SKM-1 (cell line): ENCODE measurements at regions not wholly inside any gene's neighbourhood (a gene's known extent, or its start where the extent isn't known, plus 50 kb on each side); places are given as distances from the start of the nearest gene placed in this dataset.

Experiments
- DNase-seq: peaks from one replicate; lab custom pipeline; 2025; ENCODE audit not compliant: unreplicated experiment; lab: John Stamatoyannopoulos, UW

DNA sequence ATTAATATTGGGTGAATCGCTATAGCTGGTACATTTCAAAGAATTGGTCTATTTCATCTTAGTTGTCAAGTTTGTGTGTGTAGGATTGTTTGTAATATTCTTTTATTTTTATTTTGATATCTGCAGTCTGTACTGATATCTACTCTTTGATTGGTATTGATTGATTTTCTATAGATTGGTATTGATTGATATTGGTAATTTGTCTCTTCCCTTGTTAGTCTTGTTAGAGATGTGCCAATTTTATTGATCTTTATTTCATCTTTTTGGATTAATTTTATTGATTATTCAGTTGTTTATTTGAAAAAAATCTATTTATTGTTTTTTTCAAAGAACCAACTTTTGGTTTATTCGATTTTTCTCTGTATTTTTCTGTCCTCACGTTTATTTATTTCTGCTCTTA is 61.4 kb downstream of the TM2D3 start:
- no peak for DNase-seq

DNA sequence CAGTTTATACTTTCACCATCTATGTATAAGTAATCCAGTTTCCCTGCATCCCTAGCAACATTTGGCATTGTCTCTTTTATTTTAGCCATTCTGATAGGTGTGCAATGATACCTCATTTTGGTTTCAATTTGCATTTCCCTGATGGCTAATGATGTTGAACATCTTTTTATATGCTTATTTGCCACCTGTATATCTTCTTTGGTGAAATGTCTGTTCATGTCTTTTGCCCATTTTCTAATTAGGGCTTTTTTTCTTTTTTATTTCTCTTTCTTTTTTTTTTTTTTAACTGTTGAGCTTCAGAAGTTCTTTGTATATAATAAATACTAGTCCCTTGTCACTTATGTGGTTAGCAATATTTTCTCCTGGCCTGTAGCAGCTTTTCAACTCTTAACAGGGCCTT is 68.9 kb downstream of the TM2D3 start:
- no peak for DNase-seq

DNA sequence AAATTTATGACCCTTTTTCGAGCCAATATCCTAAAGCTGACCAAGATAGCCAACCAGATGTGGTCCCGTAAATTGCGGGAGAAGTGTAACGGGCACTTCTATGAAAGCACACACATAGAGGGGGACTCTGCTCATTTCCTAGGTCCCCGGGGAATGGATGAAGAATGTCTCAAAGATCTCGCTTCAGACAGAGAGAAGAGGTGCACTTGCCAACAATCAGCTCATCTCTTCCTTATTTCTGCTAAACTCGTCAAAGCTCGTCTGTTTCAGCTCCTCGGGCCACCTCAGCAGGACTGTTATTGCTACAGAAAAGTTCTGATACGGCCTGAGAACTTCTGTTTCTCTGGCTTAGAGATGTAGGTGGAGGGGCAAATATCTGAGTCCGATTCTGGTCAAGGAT is 71.8 kb downstream of the TM2D3 start:
- DNase-seq = no peak

DNA sequence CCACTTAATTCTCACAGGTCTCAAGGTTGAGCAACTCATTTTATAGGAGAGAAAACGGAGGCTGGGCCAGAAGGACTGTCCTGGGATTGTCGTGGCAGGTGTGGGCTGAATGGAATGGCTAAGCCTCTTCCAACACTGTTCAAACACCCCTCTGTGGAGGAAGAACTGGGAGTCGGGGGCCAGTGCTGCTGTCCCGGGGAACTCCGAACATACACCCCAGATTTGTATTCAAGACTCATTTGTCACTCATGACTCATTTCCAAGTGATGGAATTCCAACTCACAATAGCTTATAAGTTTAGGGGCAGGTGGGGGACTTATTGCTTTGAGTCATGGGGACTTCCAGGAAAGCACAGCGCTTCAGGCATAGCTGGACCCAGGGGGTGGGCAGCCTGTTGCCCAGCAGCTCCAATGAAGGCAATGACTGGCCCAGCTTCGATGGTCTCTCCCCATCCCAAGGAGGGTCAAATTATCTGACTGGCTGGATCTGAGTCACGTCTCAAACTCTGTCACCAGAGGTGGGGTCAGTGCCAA is 72.5 kb downstream of the TM2D3 start:
- DNase-seq = no peak

DNA sequence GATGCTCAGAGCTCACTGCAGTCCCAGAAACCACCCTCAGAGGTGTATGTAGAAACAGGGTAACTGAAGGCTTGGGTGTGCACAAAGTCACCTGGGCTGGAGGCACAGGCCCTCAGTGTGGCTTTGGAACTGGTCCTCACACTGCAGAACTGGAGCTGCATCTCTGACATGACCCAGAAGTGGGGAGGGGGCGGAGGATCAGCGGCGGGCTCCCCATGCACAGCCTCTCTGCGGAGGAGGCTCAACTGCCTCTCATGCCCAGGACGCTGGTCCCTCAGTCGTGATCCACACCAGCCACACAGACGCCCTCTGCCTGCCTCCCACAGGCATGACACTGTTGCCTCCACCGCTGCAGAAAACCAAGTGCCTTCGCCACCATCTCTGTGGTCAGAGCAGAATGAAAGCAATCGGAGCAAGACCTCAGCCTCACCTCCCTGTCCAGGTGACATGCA is 73.7 kb downstream of the TM2D3 start:
- DNase-seq = peak; percentile 41

DNA sequence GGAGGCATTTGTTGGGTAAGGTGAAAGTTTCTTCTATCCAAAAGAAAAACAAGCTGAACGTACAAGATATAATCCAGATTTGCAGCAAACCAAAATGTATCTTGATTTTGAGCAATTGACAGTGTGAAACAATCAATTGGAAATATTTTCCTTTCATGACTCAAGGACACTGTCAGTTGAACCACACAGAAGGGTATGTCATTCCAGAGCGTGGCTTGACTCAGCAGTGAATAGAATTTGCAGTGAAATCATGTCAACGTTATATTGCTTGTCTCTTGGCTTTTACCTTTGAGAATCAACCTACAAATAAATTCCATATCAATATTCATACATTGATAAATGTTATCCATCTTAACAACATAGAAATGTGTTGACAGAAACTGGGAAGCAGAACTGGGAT is 78.2 kb downstream of the TM2D3 start:
- no peak for DNase-seq

DNA sequence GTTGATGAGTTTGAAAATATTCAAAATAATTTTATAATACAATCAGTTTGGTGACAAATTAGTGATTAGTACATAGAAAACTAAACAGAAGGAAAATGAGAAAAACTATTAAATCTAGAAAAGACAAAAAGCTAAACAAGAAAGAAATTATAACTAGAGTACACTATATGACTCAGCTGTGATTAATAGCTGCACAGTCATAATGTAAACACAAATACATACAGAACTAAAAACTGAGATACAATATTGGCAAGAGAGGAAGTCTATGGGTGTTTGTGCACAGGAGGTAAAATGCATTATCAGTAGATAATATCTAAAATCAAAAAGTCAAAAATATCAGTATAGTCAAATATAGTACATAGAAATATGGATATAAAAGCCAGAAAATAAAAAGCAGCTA is 80.7 kb upstream of the PCSK6 start:
- DNase-seq = no peak

DNA sequence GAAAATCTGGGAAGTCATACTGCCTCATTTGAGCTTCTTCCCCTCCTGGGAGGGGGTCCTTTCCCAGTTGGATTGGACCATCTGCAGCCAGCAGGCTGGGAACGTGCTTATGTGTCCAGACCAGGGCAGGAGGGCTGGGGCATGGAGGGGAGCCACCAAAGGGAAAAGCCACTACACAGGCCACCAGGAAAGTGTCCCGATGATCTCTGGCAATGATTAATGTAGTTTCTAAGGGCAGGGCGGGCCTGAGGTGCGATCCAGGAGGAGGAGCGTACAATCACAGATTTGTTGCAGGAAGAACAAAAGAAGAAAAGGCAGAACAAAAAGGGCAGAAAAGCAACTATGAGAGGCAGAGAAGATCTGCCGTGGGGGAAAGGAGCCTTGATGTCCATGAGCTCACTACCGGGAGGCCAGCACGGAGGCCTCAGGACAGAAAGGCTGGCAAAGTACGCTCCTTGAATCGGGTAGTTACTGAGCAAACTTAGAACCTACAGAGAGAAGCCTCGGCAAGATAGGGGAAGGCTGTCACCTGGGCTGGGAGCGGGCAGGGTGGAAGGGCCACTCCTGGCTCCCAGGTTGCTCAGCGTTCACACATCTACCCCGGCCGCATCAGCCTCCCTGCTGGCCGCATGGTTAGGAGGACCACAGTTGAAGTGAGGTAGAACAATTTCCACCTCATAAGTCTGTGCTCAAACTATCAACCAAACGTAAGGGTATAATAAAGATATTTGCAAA is 79.5 kb upstream of the PCSK6 start:
- no peak for DNase-seq

DNA sequence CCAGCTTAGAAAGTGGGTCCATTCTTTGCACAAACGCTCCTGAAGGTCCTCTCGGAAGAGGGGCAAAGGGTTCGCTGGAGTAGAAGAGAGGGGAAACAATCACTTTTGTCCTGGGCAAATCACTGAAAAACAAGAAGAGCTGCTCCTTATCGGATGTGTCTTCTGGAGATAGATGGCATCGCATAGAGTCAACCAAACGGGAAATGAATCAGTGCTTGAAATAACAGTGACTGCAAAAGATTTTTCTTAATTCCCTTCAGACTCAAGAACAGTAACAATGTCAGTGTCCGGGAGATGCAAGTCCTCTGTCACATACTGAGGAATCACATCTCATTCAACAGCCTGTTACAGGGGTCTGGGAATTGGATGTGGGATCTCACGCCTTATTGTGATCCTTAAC is 78.8 kb upstream of the PCSK6 start:
- no peak for DNase-seq

DNA sequence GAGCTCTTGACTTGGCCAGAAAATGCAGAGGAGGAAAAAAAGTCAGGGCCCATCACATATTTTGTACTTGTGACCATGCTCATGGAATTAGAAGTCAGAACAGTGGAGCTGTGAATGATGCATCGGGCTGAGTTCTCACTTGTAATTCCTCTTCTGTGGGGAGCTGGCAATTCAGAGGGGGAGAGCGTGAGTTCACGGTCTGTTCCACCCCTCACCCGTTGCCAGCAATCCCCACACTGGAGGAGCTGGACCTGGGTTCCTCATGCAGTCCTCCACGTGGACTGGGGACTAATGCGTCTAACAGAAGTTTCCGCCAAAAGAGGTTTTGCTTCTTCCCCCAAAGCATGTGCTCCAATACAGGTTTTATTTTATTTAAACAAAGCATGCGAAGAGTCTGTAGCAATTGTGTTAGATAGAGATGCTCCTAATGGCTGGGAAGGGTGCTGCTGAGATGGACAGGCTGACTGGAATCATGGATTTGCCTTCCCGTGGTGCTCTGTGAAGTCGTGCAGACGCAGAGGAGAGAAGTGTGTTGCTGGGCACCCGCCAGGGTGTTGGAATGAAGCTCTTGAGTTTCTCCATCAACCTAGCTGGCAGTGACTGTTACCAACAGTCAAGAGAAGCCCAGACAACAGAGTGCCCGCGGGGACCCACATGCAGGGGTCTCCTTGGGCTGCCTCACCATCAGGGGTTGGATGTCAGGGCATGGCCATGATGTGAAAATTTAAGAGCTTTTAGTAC is 77.4 kb upstream of the PCSK6 start:
- DNase-seq = no peak

DNA sequence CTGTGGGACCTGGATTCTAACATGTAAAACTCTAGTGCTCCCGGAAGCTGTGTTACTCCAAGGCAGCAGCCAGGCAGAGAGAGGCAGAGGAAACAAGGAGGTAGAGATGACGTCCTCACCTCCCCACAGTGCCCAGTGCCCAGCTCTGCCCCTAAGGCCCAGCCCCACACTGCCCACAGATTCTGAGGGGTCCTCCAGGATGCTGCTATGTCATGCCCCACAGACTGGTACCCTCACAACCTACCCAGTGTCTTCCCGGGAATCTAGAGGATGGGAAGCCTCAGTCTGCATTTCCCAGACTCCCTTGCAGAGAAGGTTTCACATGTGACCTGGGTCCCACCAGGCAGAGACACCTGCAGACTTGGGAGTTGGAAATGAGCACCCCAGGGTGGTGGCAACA is 75.9 kb upstream of the PCSK6 start:
- no peak for DNase-seq

DNA sequence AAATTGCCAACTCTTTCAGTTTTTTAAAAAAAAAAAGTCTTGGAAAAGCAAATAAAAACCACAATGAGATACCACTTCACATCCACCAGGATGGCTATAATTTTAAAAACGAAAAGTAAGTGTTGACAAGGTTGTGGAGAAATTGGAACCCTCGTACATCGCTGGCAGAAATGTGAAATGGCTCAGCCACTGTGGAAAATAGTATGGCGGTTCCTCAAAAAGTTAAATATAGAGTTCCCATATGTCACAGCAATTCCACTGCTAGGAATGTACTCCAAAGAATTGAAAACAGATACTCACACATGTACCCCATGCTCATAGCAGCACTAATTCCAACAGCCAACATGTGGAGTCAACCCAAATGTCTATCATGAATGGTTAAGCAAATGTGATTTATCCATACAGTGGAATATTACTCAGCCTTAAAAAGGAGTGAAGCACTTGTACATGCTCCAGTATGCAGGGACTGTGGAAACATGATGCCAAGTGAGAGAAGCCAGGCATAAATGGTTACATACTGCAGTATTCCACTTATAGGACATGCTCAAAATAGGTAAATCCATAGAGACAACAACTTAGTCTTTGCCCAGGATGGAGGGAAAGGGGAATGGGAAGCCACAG is 73.8 kb upstream of the PCSK6 start:
- no peak for DNase-seq

DNA sequence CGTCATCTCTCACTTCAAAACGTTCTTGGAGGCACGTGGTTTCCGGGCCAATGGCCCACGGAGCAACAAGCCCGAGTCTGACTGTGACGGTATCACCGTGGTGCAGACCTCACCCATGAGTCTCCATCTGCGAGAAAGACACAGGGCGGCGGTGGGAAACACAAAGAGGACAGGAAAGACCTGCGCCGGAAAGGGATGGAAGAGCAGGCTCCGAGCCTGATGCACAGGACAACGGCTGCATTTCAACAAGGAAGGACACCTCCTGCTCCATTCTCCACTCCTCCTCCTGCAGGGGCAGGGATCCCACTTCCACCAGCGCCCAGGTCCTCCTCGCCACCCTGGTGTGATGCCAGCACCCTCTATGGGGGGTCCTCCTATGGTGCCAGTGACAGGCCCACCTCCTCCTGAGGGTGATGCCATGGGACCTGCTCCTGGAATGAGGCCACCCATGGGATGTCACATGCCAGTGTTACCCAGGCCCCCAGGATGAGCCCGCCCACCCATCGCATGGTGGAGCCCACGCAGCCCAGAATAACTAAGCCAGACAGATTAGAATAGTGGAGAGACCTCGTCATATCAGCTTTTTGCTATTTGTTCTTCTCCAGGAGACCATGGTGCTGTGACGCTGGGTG is 73.0 kb upstream of the PCSK6 start:
- no peak for DNase-seq

DNA sequence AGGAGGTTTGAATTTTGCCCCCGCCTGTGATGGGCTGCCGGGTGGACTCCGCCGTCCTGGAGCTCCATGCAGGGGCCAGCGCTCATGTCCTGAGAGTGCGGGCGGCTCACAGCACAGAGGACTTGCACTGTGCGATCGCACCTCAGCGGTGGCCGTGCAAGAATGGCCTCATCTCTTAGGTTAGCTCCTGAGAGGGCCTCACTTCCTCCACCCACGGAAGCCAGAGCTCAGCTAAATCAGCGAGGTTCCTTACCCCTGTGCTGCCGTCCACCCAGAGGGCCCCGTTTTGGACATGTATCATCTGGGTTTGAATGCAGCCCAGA is 72.0 kb upstream of the PCSK6 start:
- no peak for DNase-seq

DNA sequence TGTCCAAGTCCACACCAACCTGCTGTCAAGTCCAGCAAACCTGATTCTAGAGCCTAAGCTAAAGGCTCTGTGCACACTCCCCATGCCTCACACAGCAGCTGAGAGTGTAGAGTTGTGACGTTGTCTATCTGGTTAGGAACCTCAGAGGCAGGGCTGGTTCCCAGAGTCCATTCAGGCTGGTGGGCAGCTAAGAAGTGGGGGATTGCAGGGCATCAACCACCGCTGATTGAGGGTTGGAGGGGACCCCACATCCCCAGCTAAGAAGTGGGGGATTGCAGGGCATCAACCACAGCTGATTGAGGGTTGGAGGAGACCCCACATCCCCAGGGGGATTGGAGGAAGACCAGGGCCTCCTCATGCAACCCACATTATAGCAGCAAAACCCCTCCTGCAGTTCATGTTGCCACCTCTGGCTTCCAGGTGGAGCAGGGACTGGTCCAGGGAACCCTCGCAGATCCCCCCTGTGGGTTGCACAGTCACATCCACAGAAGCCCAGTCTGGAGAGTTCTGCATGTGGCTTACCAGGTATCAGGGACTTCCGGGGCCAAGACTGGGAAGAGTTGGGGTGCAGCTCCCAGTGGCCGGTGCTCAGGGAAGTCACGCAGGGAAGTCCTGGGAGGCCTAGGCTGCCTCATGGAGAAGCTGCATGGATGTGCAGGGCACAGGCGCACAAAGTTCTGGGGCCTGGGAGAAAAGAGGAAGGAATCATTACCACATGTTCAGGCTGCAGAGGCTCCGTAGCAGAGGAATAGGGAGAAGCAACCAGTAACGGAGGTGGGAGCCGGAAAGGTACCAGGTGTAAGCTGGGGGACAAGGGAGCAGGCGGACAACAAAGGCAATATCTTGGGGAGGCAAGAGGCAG is 71.4 kb upstream of the PCSK6 start:
- no peak for DNase-seq

DNA sequence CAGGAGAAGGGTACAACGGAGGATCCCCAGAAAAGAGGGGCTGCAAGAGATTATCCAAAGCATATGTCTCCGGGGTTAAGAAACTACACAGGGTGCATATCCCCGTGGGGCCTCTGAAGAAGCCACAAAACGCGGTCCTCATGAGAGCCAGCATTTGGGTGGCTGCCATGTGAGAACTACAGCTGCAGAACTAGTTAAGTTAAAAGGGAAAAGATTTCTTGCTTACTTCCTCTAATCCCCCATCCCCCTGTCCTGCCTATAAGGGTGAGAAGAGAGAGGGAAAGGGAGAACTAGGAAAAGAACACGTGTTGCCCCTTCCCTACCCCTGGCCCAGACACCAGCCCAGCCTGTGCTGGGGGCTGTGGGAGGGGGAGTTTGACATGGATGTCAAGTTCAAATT is 70.4 kb upstream of the PCSK6 start:
- peak; percentile 12 for DNase-seq

DNA sequence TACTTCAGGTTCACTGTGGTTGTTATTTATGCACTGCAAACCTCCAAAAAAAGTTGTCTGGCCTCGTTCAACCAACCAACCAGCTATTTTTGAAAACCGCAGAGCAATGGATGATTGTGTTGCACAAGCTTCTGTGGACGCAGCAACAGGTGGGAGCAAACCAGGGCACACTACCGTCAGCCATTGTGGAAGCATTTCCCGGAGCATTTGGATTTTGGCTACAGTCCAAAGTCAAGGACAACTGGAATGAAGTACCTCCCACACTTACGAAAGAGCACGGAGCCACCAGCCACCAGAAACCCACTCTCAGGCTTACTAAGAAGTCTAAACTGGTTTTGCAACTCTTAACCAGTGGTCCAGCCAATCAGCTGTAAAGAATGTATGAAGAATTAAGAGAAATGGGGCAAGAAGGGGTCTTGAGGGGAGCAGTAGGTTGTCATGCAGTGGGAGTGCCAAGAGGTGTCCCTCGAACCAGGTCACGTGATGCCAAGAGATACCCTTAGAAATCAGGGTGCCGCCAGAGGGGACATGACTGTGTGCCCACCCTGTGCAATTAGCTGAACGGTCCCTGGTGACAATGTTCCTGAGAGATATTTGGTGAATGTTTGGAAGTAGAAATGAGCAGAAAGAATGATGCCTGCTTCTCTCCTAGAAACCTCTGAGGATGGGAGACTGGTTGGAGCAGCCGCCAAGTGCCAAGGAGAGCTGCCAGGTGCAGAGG is 68.9 kb upstream of the PCSK6 start:
- DNase-seq = no peak

DNA sequence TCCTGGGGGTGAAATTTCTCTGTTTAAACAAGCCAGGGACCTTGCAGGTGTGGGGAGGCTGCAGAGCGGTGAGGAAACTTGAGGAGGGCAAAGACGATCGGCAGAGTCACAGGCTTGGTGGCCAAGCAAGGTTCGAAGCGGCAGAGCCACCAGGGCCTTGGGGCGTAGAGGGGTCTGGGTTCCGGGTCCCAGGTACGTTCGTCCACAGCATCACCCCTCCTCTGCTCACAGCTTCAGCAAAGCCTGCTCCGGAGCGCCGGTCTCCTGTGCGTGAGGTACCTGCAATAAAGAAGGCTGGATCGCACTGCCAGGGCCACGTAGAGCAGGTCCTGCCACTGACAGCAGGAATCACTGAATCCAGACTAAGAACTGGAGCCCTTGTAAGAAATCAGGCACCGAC is 66.8 kb upstream of the PCSK6 start:
- no peak for DNase-seq

DNA sequence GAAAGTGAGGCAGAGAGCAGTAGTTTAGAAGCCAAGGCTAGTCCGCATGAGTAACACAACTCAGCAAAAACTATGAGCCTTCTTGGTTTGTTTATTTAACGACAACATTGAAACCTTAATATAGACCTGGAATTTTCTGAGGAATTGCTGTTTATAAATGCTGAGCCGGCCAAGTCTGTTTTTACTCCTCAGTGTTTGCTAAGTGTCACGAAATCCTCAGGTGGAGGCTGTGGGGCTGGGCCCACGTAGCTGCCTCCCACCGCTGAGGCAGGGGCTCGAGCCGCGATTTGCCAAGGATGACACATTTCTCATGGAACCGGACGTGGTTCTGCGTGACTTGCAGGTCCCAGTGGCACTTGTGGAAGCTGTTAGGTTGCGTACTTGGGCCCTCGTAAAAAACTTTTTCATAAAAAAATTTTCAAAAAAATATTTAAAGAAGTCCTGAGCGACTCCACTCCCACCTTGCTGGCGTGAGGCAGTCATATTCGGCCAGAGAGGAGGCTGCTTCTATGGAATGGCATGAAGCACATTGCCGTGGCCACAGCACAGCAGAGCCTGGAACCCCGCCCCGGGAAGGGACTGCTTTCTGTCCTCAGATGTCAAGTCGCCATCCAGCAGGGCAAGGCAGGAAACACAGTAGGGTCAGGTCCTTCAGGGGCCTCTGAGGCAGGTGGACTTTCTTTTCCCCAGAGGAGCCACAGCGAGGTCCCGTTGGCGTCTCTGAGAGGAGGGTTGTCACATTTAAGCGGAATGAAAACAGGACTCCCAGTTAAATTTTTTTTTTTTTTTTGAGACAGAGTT is 64.8 kb upstream of the PCSK6 start:
- no peak for DNase-seq
